ENCODE measurements at regions not wholly inside any gene's neighbourhood (a gene's known extent, or its start where the extent isn't known, plus 50 kb on each side); places are given as distances from the start of the nearest gene placed in this dataset.

DNA sequence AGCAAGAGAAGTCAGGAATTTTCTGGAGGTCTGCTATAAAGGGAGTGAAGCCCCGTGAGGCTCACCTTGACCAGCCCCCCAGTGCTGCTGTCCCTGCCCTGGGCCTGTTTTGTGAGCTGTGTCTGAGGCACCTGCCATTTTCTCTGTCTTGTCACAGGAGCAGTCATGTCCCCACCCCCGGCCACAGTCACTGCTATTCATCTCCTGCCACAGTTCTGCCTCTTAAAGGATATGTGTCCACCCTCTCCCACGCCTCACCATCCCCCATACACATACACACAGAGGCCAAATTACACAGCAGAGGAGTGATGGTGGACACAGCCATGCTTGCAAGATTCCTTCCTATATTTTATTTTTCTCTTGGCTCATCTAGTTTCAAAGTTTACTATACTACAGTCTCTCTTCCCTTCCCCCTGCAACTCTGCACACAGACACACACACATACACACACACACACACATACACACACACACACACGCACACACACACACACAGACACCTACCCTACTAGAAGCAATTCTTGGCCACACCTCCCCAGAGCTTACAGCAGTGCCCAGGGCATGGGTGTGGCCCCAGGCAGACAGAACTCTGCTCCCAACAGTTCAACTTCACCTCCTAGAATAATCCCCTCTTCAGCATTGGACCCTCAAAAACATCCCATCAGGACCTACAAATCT, 68.7 kb upstream of the TAB2 start (continued):
- TF ChIP-seq, protein P1, sequence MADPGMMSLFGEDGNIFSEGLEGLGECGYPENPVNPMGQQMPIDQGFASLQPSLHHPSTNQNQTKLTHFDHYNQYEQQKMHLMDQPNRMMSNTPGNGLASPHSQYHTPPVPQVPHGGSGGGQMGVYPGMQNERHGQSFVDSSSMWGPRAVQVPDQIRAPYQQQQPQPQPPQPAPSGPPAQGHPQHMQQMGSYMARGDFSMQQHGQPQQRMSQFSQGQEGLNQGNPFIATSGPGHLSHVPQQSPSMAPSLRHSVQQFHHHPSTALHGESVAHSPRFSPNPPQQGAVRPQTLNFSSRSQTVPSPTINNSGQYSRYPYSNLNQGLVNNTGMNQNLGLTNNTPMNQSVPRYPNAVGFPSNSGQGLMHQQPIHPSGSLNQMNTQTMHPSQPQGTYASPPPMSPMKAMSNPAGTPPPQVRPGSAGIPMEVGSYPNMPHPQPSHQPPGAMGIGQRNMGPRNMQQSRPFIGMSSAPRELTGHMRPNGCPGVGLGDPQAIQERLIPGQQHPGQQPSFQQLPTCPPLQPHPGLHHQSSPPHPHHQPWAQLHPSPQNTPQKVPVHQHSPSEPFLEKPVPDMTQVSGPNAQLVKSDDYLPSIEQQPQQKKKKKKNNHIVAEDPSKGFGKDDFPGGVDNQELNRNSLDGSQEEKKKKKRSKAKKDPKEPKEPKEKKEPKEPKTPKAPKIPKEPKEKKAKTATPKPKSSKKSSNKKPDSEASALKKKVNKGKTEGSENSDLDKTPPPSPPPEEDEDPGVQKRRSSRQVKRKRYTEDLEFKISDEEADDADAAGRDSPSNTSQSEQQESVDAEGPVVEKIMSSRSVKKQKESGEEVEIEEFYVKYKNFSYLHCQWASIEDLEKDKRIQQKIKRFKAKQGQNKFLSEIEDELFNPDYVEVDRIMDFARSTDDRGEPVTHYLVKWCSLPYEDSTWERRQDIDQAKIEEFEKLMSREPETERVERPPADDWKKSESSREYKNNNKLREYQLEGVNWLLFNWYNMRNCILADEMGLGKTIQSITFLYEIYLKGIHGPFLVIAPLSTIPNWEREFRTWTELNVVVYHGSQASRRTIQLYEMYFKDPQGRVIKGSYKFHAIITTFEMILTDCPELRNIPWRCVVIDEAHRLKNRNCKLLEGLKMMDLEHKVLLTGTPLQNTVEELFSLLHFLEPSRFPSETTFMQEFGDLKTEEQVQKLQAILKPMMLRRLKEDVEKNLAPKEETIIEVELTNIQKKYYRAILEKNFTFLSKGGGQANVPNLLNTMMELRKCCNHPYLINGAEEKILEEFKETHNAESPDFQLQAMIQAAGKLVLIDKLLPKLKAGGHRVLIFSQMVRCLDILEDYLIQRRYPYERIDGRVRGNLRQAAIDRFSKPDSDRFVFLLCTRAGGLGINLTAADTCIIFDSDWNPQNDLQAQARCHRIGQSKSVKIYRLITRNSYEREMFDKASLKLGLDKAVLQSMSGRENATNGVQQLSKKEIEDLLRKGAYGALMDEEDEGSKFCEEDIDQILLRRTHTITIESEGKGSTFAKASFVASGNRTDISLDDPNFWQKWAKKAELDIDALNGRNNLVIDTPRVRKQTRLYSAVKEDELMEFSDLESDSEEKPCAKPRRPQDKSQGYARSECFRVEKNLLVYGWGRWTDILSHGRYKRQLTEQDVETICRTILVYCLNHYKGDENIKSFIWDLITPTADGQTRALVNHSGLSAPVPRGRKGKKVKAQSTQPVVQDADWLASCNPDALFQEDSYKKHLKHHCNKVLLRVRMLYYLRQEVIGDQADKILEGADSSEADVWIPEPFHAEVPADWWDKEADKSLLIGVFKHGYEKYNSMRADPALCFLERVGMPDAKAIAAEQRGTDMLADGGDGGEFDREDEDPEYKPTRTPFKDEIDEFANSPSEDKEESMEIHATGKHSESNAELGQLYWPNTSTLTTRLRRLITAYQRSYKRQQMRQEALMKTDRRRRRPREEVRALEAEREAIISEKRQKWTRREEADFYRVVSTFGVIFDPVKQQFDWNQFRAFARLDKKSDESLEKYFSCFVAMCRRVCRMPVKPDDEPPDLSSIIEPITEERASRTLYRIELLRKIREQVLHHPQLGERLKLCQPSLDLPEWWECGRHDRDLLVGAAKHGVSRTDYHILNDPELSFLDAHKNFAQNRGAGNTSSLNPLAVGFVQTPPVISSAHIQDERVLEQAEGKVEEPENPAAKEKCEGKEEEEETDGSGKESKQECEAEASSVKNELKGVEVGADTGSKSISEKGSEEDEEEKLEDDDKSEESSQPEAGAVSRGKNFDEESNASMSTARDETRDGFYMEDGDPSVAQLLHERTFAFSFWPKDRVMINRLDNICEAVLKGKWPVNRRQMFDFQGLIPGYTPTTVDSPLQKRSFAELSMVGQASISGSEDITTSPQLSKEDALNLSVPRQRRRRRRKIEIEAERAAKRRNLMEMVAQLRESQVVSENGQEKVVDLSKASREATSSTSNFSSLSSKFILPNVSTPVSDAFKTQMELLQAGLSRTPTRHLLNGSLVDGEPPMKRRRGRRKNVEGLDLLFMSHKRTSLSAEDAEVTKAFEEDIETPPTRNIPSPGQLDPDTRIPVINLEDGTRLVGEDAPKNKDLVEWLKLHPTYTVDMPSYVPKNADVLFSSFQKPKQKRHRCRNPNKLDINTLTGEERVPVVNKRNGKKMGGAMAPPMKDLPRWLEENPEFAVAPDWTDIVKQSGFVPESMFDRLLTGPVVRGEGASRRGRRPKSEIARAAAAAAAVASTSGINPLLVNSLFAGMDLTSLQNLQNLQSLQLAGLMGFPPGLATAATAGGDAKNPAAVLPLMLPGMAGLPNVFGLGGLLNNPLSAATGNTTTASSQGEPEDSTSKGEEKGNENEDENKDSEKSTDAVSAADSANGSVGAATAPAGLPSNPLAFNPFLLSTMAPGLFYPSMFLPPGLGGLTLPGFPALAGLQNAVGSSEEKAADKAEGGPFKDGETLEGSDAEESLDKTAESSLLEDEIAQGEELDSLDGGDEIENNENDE (IDR thresholded peaks at IDR 0.05; ENCODE audit: insufficient replicate concordance, low read length) = no peak
- TF ChIP-seq YY1 (IDR thresholded peaks at IDR 0.05; ENCODE audit: low read depth, low read length) (no peak), BRCA1 (IDR thresholded peaks at IDR 0.05; ENCODE audit: low read depth, low read length) (no peak), JUN (IDR thresholded peaks at IDR 0.05; ENCODE audit: low read depth, low read length) (no peak), SP4 (IDR thresholded peaks at IDR 0.05; ENCODE audit: low read length) (no peak)

Measured in H1 (cell line).